ENCODE measurements at regions not wholly inside any gene's neighbourhood (a gene's known extent, or its start where the extent isn't known, plus 50 kb on each side); places are given as distances from the start of the nearest gene placed in this dataset.

DNA sequence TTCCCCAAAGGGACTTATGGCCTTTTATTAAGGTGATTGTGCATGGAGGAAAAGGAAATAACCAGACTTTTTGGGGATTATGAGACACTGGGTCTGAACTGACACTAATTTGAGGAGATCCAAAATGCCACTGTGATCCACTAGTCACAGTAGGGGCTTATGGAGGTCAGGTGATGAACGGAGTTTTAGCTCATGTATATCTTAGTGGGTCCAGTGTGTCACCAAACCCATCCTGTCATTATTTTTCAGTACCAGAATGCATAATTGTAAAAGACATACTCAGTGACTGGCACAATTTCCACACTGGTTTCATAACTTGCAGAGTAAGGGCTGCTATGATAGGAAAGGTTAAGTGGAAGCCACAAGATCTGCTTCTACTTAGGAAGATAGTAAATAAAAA is 131.3 kb downstream of the RTL3 start:
- no peak for DNase-seq (ENCODE audit: low read depth in 1 of 2, low spot score in 2 of 2)
- no peaks in the 10 kb centered on the region for H3K36me3 ChIP-seq
- no peak overlapping the region for H3K4me3 ChIP-seq
- H3K27me3 ChIP-seq (replicated peaks), result no peaks in the 10 kb centered on the region
- H3K27ac ChIP-seq, result no peak overlapping the region
- no peaks in the 10 kb centered on the region for H3K9me3 ChIP-seq (replicated peaks)
- H3K4me1 ChIP-seq (replicated peaks), result no peaks in the 10 kb centered on the region

- H3K27ac ChIP-seq, result no peak overlapping the region
- no peaks in the 10 kb centered on the region for H3K4me1 ChIP-seq (replicated peaks)
- DNase-seq (ENCODE audit: low read depth in 1 of 2, low spot score in 2 of 2), result no peak
- no peaks in the 10 kb centered on the region for H3K9me3 ChIP-seq (replicated peaks)
- H3K27me3 ChIP-seq (replicated peaks), result no peaks in the 10 kb centered on the region
- H3K36me3 ChIP-seq, result no peaks in the 10 kb centered on the region
- no peak overlapping the region for H3K4me3 ChIP-seq
Measured at GRCh38 chrX:78527263-78527662, 131.9 kb downstream of the RTL3 start.

DNA sequence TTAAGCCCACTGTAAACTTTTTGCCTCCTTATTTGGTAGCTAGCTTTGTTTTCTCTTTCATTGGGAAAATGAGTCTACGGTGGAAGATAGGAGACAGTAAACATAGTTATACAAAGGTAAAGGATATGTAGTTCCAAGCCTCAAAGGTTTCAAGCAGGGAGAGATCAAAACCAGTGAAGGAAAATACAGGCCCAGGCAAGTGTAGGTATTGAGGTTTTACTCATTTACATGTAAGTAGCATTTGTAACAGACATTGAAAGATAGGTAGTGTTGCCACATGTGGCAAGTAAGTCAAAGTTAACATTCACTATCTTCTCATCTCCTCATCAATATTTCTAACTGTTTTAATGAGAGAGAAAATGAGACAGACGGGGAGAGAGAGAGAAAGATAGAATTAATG is 136.5 kb downstream of the RTL3 start:
- no peaks in the 10 kb centered on the region for H3K9me3 ChIP-seq (replicated peaks)
- no peaks in the 10 kb centered on the region for H3K4me1 ChIP-seq (replicated peaks)
- no peaks in the 10 kb centered on the region for H3K36me3 ChIP-seq
- H3K27me3 ChIP-seq (replicated peaks), result no peaks in the 10 kb centered on the region
- DNase-seq (ENCODE audit: low read depth in 1 of 2, low spot score in 2 of 2), result no peak
- H3K27ac ChIP-seq, result no peak overlapping the region
- H3K4me3 ChIP-seq, result no peak overlapping the region

DNA sequence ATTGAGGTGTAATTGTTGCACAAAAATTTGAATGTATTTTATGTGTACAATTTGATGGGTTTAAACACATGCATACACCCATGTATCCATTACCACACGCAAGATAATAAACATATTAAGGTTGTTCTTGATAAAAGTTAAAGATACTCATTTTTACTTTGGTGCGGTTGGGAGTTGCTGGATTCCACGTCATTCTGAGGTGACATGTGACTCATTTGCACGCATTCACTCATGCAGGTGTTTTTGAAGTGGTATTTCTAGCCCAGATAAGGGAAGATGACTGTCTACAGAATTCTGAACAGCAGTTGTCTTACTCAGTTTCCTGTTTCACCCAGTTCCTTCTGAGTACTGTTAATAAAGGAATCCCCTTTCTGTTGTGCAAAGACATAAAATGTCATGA is 142.0 kb downstream of the RTL3 start:
- H3K36me3 ChIP-seq, result no peaks in the 10 kb centered on the region
- no peak overlapping the region for H3K4me3 ChIP-seq
- no peak overlapping the region for H3K27ac ChIP-seq
- no peaks in the 10 kb centered on the region for H3K4me1 ChIP-seq (replicated peaks)
- no peaks in the 10 kb centered on the region for H3K9me3 ChIP-seq (replicated peaks)
- no peaks in the 10 kb centered on the region for H3K27me3 ChIP-seq (replicated peaks)
- DNase-seq (ENCODE audit: low read depth in 1 of 2, low spot score in 2 of 2), result no peak

- DNase-seq (ENCODE audit: low read depth in 1 of 2, low spot score in 2 of 2), result no peak
- H3K9me3 ChIP-seq (replicated peaks), result no peaks in the 10 kb centered on the region
- no peaks in the 10 kb centered on the region for H3K27me3 ChIP-seq (replicated peaks)
- H3K4me1 ChIP-seq (replicated peaks), result no peaks in the 10 kb centered on the region
- H3K27ac ChIP-seq, result no peak overlapping the region
- no peaks in the 10 kb centered on the region for H3K36me3 ChIP-seq
- no peak overlapping the region for H3K4me3 ChIP-seq
Measured at GRCh38 chrX:78514852-78515251, 144.3 kb downstream of the RTL3 start.

DNA sequence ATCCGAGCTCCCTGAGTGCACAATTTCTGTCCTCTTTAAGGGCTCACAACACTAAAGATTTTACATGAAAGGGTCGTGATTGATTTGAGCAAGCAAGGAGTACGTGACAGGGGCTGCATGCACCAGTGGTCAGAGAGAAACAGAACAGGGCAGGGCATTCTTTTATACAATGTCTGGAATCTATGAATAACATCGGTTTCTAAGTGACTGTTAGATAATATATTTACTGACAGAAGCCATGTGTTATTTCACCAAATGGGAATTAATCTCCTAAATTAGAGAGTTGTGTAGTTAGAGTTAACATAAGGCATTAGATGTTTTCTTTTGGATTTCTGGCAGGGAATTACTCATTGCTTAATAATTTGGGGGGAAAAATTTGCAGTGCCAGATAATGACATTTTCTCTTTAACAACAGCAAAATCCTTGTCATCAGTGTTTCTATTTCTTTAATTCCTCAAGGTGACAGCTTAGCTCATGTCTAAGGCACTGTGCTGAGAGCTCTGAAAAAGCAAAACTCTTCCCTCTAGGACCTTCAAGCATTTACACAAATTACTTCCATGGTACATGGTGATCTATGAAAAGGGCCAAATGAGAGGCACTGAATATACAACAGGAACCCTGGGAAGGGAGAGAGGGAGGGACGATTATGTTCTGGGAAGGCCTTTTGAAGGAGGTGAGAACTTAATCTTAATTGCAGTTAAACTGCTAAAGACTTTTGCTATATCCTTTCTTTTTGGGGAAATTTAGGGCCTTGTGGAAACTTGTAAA is 145.0 kb downstream of the RTL3 start:
- Histone ChIP-seq H3K27me3 (replicated peaks) (no peaks in the 10 kb centered on the region), H3K36me3 (no peaks in the 10 kb centered on the region), H3K4me3 (no peak overlapping the region), H3K4me1 (replicated peaks) (no peaks in the 10 kb centered on the region), H3K9me3 (replicated peaks) (no peaks in the 10 kb centered on the region), H3K27ac (no peak overlapping the region)
- DNase-seq (ENCODE audit: low read depth in 1 of 2, low spot score in 2 of 2), result no peak

DNA sequence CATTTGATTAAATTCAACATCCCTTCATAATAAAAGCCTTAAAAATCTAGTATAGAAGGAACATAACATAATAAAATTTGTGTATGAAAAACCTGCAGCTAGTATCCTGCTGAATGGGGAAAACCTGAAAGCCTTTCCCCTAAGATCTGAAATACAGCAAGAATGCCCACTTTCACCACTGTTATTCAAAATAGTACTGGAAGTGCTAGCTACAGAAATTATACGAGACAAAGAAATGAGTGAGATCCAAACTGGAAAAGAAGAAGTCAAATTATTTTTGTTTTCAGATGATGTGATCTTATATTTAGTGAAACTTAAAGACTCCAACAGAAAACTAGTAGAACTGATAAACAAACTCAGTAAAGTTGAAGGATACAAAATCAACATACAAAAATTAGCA is 152.9 kb downstream of the RTL3 start:
- Histone ChIP-seq H3K9me3 (replicated peaks) (no peaks in the 10 kb centered on the region), H3K4me3 (no peak overlapping the region), H3K36me3 (no peaks in the 10 kb centered on the region), H3K27me3 (replicated peaks) (no peaks in the 10 kb centered on the region), H3K4me1 (replicated peaks) (no peaks in the 10 kb centered on the region), H3K27ac (no peak overlapping the region)
- DNase-seq (ENCODE audit: low read depth in 1 of 2, low spot score in 2 of 2), result no peak

- Histone ChIP-seq H3K4me1 (replicated peaks) (no peaks in the 10 kb centered on the region), H3K27me3 (replicated peaks) (no peaks in the 10 kb centered on the region), H3K27ac (no peak overlapping the region), H3K36me3 (no peaks in the 10 kb centered on the region), H3K9me3 (replicated peaks) (no peaks in the 10 kb centered on the region), H3K4me3 (no peak overlapping the region)
- no peak for DNase-seq (ENCODE audit: low read depth in 1 of 2, low spot score in 2 of 2)
Measured at GRCh38 chrX:78496483-78496882, 162.6 kb downstream of the RTL3 start.

DNA sequence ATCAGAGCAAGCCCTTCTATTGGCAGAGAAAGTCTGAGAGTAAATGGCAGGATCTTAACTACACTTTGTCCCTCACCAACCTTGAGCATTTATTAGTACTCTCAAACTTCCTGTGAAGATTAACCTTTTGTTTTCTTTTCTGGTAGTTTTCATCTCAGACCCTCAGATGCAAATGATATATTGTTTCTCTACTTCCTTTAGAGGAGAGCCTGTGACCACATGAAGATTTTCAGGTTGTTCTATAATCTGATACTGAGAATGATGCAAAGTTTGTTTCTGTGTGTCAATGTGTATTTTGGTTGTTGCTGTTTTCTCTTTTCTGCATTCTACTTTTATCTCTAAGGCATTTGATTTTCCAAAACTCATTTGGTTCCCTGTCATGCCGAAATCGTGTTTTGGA is 165.8 kb upstream of the CYSLTR1 start:
- Histone ChIP-seq H3K27me3 (replicated peaks) (no peaks in the 10 kb centered on the region), H3K4me1 (replicated peaks) (no peaks in the 10 kb centered on the region), H3K4me3 (no peak overlapping the region), H3K36me3 (no peaks in the 10 kb centered on the region), H3K9me3 (replicated peaks) (no peaks in the 10 kb centered on the region), H3K27ac (no peak overlapping the region)
- DNase-seq (ENCODE audit: low read depth in 1 of 2, low spot score in 2 of 2), result no peak

- Histone ChIP-seq H3K4me1 (replicated peaks) (no peaks in the 10 kb centered on the region), H3K27me3 (replicated peaks) (no peaks in the 10 kb centered on the region), H3K27ac (no peak overlapping the region), H3K4me3 (no peak overlapping the region), H3K36me3 (no peaks in the 10 kb centered on the region), H3K9me3 (replicated peaks) (no peaks in the 10 kb centered on the region)
- no peak for DNase-seq (ENCODE audit: low read depth in 1 of 2, low spot score in 2 of 2)
Measured at GRCh38 chrX:78476701-78477100, 149.3 kb upstream of the CYSLTR1 start.

GRCh38 chrX:78456909-78457308 is 129.5 kb upstream of the CYSLTR1 start:
- DNase-seq (ENCODE audit: low read depth in 1 of 2, low spot score in 2 of 2), result no peak
- Histone ChIP-seq H3K9me3 (replicated peaks) (no peaks in the 10 kb centered on the region), H3K27me3 (replicated peaks) (no peaks in the 10 kb centered on the region), H3K4me3 (no peak overlapping the region), H3K36me3 (no peaks in the 10 kb centered on the region), H3K4me1 (replicated peaks) (no peaks in the 10 kb centered on the region), H3K27ac (no peak overlapping the region)

DNA sequence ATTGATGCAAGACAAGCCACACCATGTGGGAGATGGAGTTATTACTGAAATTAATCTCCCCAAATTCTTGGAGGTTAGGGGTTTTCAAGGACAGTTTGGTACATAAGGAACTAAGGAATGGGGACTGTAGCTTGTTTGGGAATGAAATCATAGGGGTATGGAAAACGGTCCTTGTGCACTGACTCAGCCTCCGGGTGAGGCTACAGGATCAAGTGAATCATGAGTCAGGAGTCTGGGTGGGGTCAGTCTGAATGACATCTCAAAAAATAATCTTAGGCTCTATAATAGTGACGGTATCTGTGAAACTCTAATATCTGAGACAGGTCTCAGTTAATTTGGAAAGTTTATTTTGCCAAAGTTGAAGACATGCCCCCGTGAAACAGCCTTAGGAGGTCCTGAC is 128.5 kb upstream of the CYSLTR1 start:
- H3K9me3 ChIP-seq (replicated peaks), result no peaks in the 10 kb centered on the region
- H3K36me3 ChIP-seq, result no peaks in the 10 kb centered on the region
- H3K27ac ChIP-seq, result no peak overlapping the region
- H3K4me1 ChIP-seq (replicated peaks), result no peaks in the 10 kb centered on the region
- H3K4me3 ChIP-seq, result no peak overlapping the region
- H3K27me3 ChIP-seq (replicated peaks), result no peaks in the 10 kb centered on the region
- no peak for DNase-seq (ENCODE audit: low read depth in 1 of 2, low spot score in 2 of 2)

DNA sequence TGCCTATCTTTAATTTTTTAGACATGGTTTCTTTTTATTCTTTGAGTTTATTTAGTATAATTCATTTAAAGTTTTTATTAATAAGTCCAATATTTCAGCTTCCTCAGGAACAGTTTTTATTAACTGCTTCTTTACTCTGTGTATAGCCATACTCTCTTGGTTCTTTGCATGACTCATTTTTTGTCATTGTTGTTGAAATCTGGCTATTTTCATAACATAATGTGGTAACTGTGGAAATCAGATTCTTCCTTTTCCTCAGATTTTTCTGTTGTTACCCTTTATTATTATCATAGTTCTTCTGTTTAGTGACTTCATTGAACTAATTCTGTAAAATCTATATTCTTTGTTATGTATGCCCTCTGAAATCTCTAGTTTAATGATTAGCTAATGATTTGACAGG is 124.9 kb upstream of the CYSLTR1 start:
- Histone ChIP-seq H3K4me3 (no peak overlapping the region), H3K27me3 (replicated peaks) (no peaks in the 10 kb centered on the region), H3K27ac (no peak overlapping the region), H3K9me3 (replicated peaks) (no peaks in the 10 kb centered on the region), H3K4me1 (replicated peaks) (no peaks in the 10 kb centered on the region), H3K36me3 (no peaks in the 10 kb centered on the region)
- no peak for DNase-seq (ENCODE audit: low read depth in 1 of 2, low spot score in 2 of 2)

DNA sequence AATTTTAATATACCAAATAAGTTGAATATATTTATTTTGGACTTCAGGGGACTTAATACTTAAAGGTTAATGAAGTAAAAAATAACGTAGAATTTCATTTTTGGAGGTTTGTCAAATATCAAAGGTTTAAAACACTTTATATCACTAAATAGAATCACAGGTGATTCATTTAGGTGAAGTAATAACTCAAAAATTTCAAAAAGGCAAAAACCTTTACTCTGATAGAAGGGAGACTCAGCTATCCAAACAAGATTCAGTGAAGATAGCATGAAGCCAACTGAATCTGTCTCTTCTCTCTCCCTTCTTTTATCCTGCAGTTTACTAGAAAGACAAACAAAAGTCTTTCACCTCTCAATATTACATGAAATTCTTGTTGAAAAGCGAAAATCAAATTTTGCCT is 110.2 kb upstream of the CYSLTR1 start:
- no peak overlapping the region for H3K27ac ChIP-seq
- H3K9me3 ChIP-seq (replicated peaks), result no peaks in the 10 kb centered on the region
- H3K4me3 ChIP-seq, result no peak overlapping the region
- no peak for DNase-seq (ENCODE audit: low read depth in 1 of 2, low spot score in 2 of 2)
- no peaks in the 10 kb centered on the region for H3K27me3 ChIP-seq (replicated peaks)
- H3K36me3 ChIP-seq, result no peaks in the 10 kb centered on the region
- no peaks in the 10 kb centered on the region for H3K4me1 ChIP-seq (replicated peaks)

DNA sequence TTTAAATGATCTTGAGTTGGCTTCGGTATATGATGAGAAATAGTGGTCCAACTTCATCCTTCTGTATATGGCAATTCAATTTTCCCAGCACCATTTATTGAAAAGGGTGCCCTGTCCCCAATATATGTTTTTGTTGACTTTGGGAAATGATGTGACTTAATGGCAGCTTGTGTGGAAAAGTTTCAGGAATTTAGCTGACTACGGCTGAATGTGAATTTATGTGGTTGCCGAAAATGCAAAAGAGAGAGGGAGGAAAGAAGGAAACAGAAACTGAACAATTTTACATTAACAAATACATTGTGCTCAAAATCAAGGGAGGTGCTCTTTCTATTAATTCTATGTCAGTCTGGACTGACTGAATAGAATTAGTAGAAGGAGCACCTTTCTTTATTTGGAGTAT is 101.8 kb upstream of the CYSLTR1 start:
- Histone ChIP-seq H3K4me3 (no peak overlapping the region), H3K27ac (no peak overlapping the region), H3K4me1 (replicated peaks) (no peaks in the 10 kb centered on the region), H3K9me3 (replicated peaks) (no peaks in the 10 kb centered on the region), H3K36me3 (no peaks in the 10 kb centered on the region), H3K27me3 (replicated peaks) (no peaks in the 10 kb centered on the region)
- no peak for DNase-seq (ENCODE audit: low read depth in 1 of 2, low spot score in 2 of 2)
